ENCODE measurements at regions not wholly inside any gene's neighbourhood (a gene's known extent, or its start where the extent isn't known, plus 50 kb on each side); places are given as distances from the start of the nearest gene placed in this dataset.

DNA sequence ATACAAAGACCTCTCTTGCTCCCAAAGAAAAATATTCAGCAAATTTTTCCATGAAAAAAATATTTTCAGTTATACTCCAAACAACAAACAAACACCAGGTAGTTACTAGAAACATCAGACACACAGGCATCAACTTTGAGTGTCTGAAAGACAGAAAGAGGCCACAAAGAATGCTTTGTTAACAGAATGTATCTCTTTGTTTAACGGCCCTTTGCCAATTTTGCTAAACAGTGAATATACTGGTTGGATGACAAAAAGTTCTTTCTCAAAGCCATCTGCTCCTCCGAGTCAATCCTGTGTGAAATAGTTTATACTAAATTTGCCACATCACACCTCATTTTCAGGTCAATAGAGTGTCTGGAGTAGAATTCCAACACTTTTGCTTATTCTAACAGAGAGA, 216.7 kb upstream of the PHF14 start:
- no peak for TF ChIP-seq POLR2A (IDR thresholded peaks at IDR 0.05)
- TF ChIP-seq, protein P1, sequence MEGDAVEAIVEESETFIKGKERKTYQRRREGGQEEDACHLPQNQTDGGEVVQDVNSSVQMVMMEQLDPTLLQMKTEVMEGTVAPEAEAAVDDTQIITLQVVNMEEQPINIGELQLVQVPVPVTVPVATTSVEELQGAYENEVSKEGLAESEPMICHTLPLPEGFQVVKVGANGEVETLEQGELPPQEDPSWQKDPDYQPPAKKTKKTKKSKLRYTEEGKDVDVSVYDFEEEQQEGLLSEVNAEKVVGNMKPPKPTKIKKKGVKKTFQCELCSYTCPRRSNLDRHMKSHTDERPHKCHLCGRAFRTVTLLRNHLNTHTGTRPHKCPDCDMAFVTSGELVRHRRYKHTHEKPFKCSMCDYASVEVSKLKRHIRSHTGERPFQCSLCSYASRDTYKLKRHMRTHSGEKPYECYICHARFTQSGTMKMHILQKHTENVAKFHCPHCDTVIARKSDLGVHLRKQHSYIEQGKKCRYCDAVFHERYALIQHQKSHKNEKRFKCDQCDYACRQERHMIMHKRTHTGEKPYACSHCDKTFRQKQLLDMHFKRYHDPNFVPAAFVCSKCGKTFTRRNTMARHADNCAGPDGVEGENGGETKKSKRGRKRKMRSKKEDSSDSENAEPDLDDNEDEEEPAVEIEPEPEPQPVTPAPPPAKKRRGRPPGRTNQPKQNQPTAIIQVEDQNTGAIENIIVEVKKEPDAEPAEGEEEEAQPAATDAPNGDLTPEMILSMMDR (IDR thresholded peaks at IDR 0.05) = no peak

Data from testis (tissue), 2 donors.